Spleen (tissue), 7 donors: ENCODE measurements at regions not wholly inside any gene's neighbourhood (a gene's known extent, or its start where the extent isn't known, plus 50 kb on each side); places are given as distances from the start of the nearest gene placed in this dataset.

Experiments used
- POLR2AphosphoS5 ChIP-seq, 3 donors: sonication (generic); formaldehyde crosslinking; IDR thresholded peaks; one replicate each; pipeline ENCODE4 v1.5.1; 2017; ENCODE audit warnings: antibody characterized with exemption in 3 of 3
- TF ChIP-seq, protein P1 (sequence below), 11 experiments: fragments of 200-600 bp in 7 of 11; fragments of 450-650 bp in 4 of 11; sonication (generic) in 4 of 11; IDR thresholded peaks in 8 of 11; conservative IDR thresholded peaks in 3 of 11; 1 replicate in 7 of 11; 2 replicates in 4 of 11; pipeline versions ENCODE4 v1.4.0 to v1.8.0; 2016 to 2021; ENCODE audit warnings: antibody characterized with exemption in 11 of 11, inconsistent platforms in 4 of 11, mild to moderate bottlenecking in 1 of 11
- donor health status: DM: no; HTN: no; CAD: no; lungs with moderate emphysema.
- donor health status: DM: no; HTN: no; CAD: no.
- donor health status: DM: no; HTN: no; CAD: no.

DNA sequence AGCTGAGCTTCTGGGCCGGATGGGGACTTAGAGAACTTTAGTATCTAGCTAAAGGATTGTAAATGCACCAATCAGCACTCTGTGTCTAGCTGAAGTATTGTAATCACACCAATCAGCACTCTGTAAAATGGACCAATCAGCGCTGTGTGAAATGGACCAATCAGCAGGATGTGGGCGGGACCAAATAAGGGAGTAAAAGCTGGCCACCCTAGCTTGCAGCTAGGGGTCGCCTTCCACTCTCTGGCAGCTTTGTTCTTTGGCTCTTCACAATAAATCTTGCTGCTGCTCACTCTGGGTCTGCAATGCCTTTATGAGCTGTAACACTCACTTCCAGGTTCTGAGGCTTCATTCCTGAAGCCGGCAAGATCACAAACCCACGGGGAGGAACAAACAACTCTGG is 354.0 kb downstream of the PRR16 start:
- TF ChIP-seq, protein P1, sequence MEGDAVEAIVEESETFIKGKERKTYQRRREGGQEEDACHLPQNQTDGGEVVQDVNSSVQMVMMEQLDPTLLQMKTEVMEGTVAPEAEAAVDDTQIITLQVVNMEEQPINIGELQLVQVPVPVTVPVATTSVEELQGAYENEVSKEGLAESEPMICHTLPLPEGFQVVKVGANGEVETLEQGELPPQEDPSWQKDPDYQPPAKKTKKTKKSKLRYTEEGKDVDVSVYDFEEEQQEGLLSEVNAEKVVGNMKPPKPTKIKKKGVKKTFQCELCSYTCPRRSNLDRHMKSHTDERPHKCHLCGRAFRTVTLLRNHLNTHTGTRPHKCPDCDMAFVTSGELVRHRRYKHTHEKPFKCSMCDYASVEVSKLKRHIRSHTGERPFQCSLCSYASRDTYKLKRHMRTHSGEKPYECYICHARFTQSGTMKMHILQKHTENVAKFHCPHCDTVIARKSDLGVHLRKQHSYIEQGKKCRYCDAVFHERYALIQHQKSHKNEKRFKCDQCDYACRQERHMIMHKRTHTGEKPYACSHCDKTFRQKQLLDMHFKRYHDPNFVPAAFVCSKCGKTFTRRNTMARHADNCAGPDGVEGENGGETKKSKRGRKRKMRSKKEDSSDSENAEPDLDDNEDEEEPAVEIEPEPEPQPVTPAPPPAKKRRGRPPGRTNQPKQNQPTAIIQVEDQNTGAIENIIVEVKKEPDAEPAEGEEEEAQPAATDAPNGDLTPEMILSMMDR (IDR thresholded peaks at IDR 0.05 in 8 of 11, conservative IDR thresholded peaks at IDR 0.05 in 3 of 11): no peak
- no peak for TF ChIP-seq POLR2AphosphoS5 (IDR thresholded peaks at IDR 0.05)
